ENCODE measurements at regions not wholly inside any gene's neighbourhood (a gene's known extent, or its start where the extent isn't known, plus 50 kb on each side); places are given as distances from the start of the nearest gene placed in this dataset.
"Not testable (repeated sequence)": the region's sequence is repeated elsewhere in the genome, so short reads cannot be mapped to it uniquely, and the experiment has no call there.

- DNase-seq (ENCODE audit: low read depth) = no peak
Measured at GRCh38 chr12:97714107-97714563, 251.5 kb downstream of the RMST start.

GRCh38 chr12:97716356-97716755, 253.8 kb downstream of the RMST start:
- no peak for DNase-seq (ENCODE audit: low read depth)

- not testable (repeated sequence) for DNase-seq (ENCODE audit: low read depth)
Measured at GRCh38 chr12:97723801-97724200, 261.2 kb downstream of the RMST start.

- DNase-seq (ENCODE audit: low read depth) = no peak
Measured at GRCh38 chr12:97745406-97746101, 282.9 kb downstream of the RMST start.

- no peak for DNase-seq (ENCODE audit: low read depth)
Measured at GRCh38 chr12:97748298-97748697, 285.7 kb downstream of the RMST start.

- DNase-seq (ENCODE audit: low read depth) = no peak
Measured at GRCh38 chr12:97751704-97752103, 289.1 kb downstream of the RMST start.

- DNase-seq (ENCODE audit: low read depth) = no peak
Measured at GRCh38 chr12:97752129-97752528, 289.5 kb downstream of the RMST start.

GRCh38 chr12:97753332-97753731, 290.7 kb downstream of the RMST start:
- DNase-seq (ENCODE audit: low read depth) = no peak

- no peak for DNase-seq (ENCODE audit: low read depth)
Measured at GRCh38 chr12:97754306-97754705, 291.7 kb downstream of the RMST start.

GRCh38 chr12:97756066-97756666, 293.6 kb downstream of the RMST start:
- no peak for DNase-seq (ENCODE audit: low read depth)

- DNase-seq (ENCODE audit: low read depth) = no peak
Measured at GRCh38 chr12:97756741-97757140, 294.1 kb downstream of the RMST start.

- DNase-seq (ENCODE audit: low read depth) = no peak
Measured at GRCh38 chr12:97757481-97758193, 295.0 kb downstream of the RMST start.

GRCh38 chr12:97758194-97758501, 295.5 kb downstream of the RMST start:
- DNase-seq (ENCODE audit: low read depth) = no peak

- no peak for DNase-seq (ENCODE audit: low read depth)
Measured at GRCh38 chr12:97758586-97758985, 296.0 kb downstream of the RMST start.

GRCh38 chr12:97760601-97761000, 298.0 kb downstream of the RMST start:
- no peak for DNase-seq (ENCODE audit: low read depth)

- no peak for DNase-seq (ENCODE audit: low read depth)
Measured at GRCh38 chr12:97763113-97763512, 300.5 kb downstream of the RMST start.

GRCh38 chr12:97764700-97765099, 302.1 kb downstream of the RMST start:
- DNase-seq (ENCODE audit: low read depth) = no peak

GRCh38 chr12:97767347-97767746, 304.7 kb downstream of the RMST start:
- DNase-seq (ENCODE audit: low read depth) = no peak

GRCh38 chr12:97778111-97778510, 315.5 kb downstream of the RMST start:
- no peak for DNase-seq (ENCODE audit: low read depth)

GRCh38 chr12:97781342-97781741, 318.7 kb downstream of the RMST start:
- DNase-seq (ENCODE audit: low read depth) = no peak

GRCh38 chr12:97784904-97785303, 322.3 kb downstream of the RMST start:
- no peak for DNase-seq (ENCODE audit: low read depth)

- DNase-seq (ENCODE audit: low read depth) = no peak
Measured at GRCh38 chr12:97790281-97790680, 327.7 kb downstream of the RMST start.

- DNase-seq (ENCODE audit: low read depth) = no peak
Measured at GRCh38 chr12:97797473-97797872, 334.9 kb downstream of the RMST start.

All from GM04503 (cell line).